ENCODE measurements at regions not wholly inside any gene's neighbourhood (a gene's known extent, or its start where the extent isn't known, plus 50 kb on each side); places are given as distances from the start of the nearest gene placed in this dataset.

- TF ChIP-seq IRF3 (IDR thresholded peaks at IDR 0.05) (no peak), NKRF (conservative IDR thresholded peaks at IDR 0.05) (no peak), POLR2AphosphoS5 (IDR thresholded peaks at IDR 0.05; ENCODE audit: low read length) (no peak), NBN (IDR thresholded peaks at IDR 0.05) (0 out of 2 replicates have a peak, but pooled peaks have one; percentile 39), HDGF (IDR thresholded peaks at IDR 0.05) (no peak), MLLT1 (IDR thresholded peaks at IDR 0.05) (no peak), USF2 (IDR thresholded peaks at IDR 0.05; ENCODE audit: borderline replicate concordance, low read depth, low read length) (no peak), BMI1 (IDR thresholded peaks at IDR 0.05; ENCODE audit: borderline replicate concordance) (no peak), TCF12 (IDR thresholded peaks at IDR 0.05; ENCODE audit: low read depth, low read length) (no peak), SMC3 (IDR thresholded peaks at IDR 0.05; ENCODE audit: borderline replicate concordance, low read length) (no peak), JUNB (IDR thresholded peaks at IDR 0.05) (peak; percentile 80), TBL1XR1 (IDR thresholded peaks at IDR 0.05; ENCODE audit: low read depth, low read length) (no peak), TCF7 (IDR thresholded peaks at IDR 0.05; ENCODE audit: borderline replicate concordance) (no peak), ELK1 (IDR thresholded peaks at IDR 0.05; ENCODE audit: low read depth, low read length) (no peak), DPF2 (IDR thresholded peaks at IDR 0.05) (peak; percentile 62), CTCF (IDR thresholded peaks at IDR 0.05 in 2 of 3, conservative IDR thresholded peaks at IDR 0.05 in 1 of 3; ENCODE audit: control insufficient read depth in 2 of 3, extremely low read depth in 1 of 3, insufficient read depth in 1 of 3, low read depth in 3 of 3, low read length in 3 of 3) (no peak), EP300 (IDR thresholded peaks at IDR 0.05; ENCODE audit: borderline replicate concordance in 1 of 2, control insufficient read depth in 1 of 2, low read depth in 2 of 2, low read length in 2 of 2) (peak in 1 of 2 experiments; percentile 19; a peak in 1 of 4 replicates), PML (IDR thresholded peaks at IDR 0.05; ENCODE audit: low read length) (no peak), RFX5 (IDR thresholded peaks at IDR 0.05; ENCODE audit: low read depth, low read length) (no peak), MYC (IDR thresholded peaks at IDR 0.05; ENCODE audit: insufficient read depth, insufficient read length, insufficient replicate concordance, low read length, severe bottlenecking) (no peak)
Observed at GRCh38 chr5:159459951-159460538, 129.8 kb upstream of the IL12B start (continued).

Measured in GM12878 (cell line).